ENCODE measurements at regions not wholly inside any gene's neighbourhood (a gene's known extent, or its start where the extent isn't known, plus 50 kb on each side); places are given as distances from the start of the nearest gene placed in this dataset.

DNA sequence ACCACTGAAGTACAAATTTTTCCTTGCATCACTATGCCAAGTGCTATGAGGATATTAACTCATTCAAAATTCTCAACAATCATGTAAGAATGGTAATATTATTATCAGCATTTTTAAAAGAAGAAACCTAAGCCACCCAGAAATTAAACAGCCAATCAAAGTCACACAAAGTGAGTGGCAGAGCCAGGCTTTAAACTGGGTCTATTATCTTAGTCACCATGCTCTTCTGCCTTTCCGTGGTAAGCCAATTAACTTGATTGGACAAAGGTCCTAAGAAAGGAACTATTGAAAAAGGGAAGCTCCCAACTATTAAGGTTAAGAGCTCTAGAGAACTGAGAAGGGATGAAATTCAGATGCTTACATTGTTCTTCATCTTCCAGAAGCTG, 111.5 kb downstream of the ASB9 start:
- intact Hi-C loops (cut with DNase I; ENCODE audit: low total_unique reads): no loop called here
- TF ChIP-seq, protein P1, sequence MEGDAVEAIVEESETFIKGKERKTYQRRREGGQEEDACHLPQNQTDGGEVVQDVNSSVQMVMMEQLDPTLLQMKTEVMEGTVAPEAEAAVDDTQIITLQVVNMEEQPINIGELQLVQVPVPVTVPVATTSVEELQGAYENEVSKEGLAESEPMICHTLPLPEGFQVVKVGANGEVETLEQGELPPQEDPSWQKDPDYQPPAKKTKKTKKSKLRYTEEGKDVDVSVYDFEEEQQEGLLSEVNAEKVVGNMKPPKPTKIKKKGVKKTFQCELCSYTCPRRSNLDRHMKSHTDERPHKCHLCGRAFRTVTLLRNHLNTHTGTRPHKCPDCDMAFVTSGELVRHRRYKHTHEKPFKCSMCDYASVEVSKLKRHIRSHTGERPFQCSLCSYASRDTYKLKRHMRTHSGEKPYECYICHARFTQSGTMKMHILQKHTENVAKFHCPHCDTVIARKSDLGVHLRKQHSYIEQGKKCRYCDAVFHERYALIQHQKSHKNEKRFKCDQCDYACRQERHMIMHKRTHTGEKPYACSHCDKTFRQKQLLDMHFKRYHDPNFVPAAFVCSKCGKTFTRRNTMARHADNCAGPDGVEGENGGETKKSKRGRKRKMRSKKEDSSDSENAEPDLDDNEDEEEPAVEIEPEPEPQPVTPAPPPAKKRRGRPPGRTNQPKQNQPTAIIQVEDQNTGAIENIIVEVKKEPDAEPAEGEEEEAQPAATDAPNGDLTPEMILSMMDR (IDR thresholded peaks at IDR 0.05): no peak
- TF ChIP-seq POLR2A (IDR thresholded peaks at IDR 0.05): no peak

DNA sequence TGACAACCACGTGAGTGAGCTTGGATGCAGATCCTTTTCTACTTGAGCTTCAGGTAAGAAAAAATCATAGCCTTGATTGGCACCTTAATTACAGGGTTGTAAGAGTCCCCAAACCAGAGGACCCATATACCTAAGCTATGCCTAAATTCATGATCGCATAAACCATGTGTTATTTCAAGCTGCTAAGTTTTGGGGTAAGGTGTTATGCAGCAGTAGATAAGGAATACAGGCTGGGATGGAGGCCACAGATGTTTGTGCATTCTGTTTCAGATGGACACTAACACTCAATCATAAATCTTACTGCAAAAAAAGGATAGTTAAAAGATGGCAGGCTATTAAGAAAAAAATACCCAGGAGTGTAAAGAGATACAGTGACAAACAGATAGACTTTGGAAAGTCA, 112.3 kb downstream of the ASB9 start:
- intact Hi-C loops (cut with DNase I; ENCODE audit: low total_unique reads): no loop called here

More for the DNA sequence above, 111.5 kb downstream of the ASB9 start:
- Histone ChIP-seq H3K4me3 (no peak overlapping the region), H3K4me1 (no peaks in the 10 kb centered on the region), H3K9me3 (no peaks in the 10 kb centered on the region), H3K27me3 (no peaks in the 10 kb centered on the region), H3K36me3 (no peaks in the 10 kb centered on the region), H3K27ac (no peak overlapping the region)
- DNase-seq: no peak

DNA sequence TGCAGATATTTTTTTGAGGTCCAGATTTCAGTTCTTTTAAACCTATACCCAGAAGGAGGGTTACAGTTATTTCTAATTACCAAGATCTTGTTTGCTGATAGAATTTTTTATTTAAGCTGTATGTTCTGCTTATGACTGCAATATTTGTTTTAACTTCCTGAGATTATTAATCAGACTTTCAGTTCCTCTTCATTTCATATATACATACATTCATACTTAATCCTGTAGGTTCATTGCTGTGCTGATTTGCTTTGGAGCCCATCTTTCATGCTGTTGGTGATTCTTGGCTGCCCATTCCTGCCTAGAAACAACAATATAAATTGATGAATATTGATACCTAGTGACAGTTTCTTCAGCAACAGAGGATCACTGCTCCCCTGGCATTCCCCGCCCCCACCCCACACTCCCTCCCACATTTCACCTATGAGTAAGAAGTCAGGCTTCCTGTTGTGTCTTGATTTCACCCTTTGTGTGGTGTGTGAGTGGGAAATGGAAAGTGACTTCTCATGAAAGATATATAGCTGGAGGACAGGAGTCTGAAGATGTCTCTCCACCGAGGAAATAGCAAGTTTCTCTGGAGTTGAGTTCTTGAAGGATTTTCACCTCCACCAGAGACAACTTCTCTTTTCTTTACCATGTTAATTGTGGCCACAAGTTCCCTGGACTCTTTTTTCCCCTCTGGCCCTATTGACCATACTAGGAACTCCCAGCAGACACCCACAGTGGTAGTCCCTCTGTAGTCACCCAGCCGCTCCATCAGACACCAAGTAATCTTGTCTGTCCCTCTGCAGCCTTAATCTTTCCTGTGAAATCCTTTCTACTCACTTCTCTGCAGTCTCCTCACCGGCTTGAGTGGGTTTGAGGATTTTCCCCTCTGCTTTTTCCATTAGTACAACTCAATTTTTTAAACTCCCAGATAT, 118.4 kb downstream of the ASB9 start:
- no peaks in the 10 kb centered on the region for H3K4me1 ChIP-seq
- intact Hi-C loops (cut with DNase I; ENCODE audit: low total_unique reads): no loop called here
- TF ChIP-seq, protein P1 (IDR thresholded peaks at IDR 0.05): no peak
- TF ChIP-seq POLR2A (IDR thresholded peaks at IDR 0.05): no peak
- DNase-seq: no peak
- no peak overlapping the region for H3K27ac ChIP-seq
- H3K9me3 ChIP-seq: no peaks in the 10 kb centered on the region
- no peaks in the 10 kb centered on the region for H3K27me3 ChIP-seq
- no peaks in the 10 kb centered on the region for H3K36me3 ChIP-seq
- H3K4me3 ChIP-seq: no peak overlapping the region

More for the DNA sequence above, 112.3 kb downstream of the ASB9 start:
- DNase-seq: no peak
- no peaks in the 10 kb centered on the region for H3K36me3 ChIP-seq
- no peaks in the 10 kb centered on the region for H3K9me3 ChIP-seq
- H3K4me3 ChIP-seq: no peak overlapping the region
- H3K27ac ChIP-seq: no peak overlapping the region
- H3K27me3 ChIP-seq: no peaks in the 10 kb centered on the region
- no peak for TF ChIP-seq POLR2A (IDR thresholded peaks at IDR 0.05)
- TF ChIP-seq, protein P1 (IDR thresholded peaks at IDR 0.05): no peak
- H3K4me1 ChIP-seq: no peaks in the 10 kb centered on the region

DNA sequence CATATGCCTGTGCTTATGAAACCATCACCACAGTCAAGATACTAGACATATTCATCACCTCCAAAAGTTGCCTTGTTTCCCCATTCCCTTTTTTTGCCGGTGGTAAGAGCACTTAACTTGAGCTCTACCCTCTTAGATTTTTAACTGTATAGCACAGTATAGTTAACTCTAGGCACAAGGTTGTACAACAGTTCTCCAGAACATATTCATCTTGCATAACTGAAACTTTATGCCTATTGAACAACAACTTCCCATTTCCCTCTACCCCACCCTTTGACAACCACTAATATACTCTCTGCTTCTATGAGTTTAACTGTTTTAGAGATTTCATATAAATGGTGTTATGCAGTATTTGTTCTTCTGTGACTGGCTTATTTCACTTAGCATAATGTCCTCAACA, 119.3 kb downstream of the ASB9 start:
- no peaks in the 10 kb centered on the region for H3K36me3 ChIP-seq
- H3K4me3 ChIP-seq: no peak overlapping the region
- H3K27me3 ChIP-seq: no peaks in the 10 kb centered on the region
- H3K27ac ChIP-seq: no peak overlapping the region
- H3K4me1 ChIP-seq: no peaks in the 10 kb centered on the region
- TF ChIP-seq POLR2A (IDR thresholded peaks at IDR 0.05): no peak
- TF ChIP-seq, protein P1 (IDR thresholded peaks at IDR 0.05): no peak
- DNase-seq: no peak
- intact Hi-C loops (cut with DNase I; ENCODE audit: low total_unique reads): no loop called here
- H3K9me3 ChIP-seq: no peaks in the 10 kb centered on the region

DNA sequence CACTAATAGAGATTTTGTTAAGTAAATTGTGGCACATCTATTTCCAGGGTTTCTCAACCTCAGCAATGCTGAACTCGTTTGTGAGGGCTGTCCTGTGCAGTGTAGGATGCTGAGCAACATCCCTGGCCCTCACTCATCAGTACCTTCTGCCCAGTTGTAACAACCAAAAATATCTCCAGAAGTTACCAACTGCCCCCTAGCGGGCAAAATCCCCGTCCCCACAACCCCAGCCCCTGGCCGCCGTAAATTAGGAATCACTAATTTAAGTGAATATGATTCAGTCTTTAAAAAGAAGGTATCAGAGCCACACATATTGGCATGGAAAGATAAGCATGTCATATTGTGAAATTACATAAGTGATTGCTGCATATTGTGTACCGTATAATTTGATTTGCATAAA, 123.4 kb downstream of the ASB9 start:
- H3K27me3 ChIP-seq: no peaks in the 10 kb centered on the region
- no peak overlapping the region for H3K4me3 ChIP-seq
- H3K27ac ChIP-seq: no peak overlapping the region
- no peak for TF ChIP-seq POLR2A (IDR thresholded peaks at IDR 0.05)
- TF ChIP-seq, protein P1 (IDR thresholded peaks at IDR 0.05): peak in 1 of 4 experiments; percentile 8
- no peaks in the 10 kb centered on the region for H3K36me3 ChIP-seq
- H3K4me1 ChIP-seq: no peaks in the 10 kb centered on the region
- no peak for DNase-seq
- H3K9me3 ChIP-seq: no peaks in the 10 kb centered on the region
- intact Hi-C loops (cut with DNase I; ENCODE audit: low total_unique reads): no loop called here
